ENCODE measurements at regions not wholly inside any gene's neighbourhood (a gene's known extent, or its start where the extent isn't known, plus 50 kb on each side); places are given as distances from the start of the nearest gene placed in this dataset.

DNA sequence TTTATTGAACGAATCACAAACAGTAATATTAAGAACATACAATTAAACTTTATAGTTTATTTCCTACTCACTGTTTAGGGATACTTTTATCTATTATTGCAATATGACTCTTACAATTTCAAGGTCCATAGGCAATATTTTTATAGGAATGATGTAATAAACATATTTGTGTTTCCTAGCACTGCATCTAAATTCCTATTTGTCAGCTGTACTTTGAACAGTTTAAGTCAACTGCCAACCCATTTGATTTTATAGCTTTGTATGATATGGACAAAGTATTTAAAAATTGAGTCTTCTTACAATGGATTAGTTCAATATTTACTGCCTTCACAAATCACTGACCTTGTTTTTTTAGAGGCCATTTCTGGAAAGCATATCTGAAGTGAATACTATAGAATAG lies 199.3 kb downstream of the PCDH7 start:
- TF ChIP-seq, protein P1, sequence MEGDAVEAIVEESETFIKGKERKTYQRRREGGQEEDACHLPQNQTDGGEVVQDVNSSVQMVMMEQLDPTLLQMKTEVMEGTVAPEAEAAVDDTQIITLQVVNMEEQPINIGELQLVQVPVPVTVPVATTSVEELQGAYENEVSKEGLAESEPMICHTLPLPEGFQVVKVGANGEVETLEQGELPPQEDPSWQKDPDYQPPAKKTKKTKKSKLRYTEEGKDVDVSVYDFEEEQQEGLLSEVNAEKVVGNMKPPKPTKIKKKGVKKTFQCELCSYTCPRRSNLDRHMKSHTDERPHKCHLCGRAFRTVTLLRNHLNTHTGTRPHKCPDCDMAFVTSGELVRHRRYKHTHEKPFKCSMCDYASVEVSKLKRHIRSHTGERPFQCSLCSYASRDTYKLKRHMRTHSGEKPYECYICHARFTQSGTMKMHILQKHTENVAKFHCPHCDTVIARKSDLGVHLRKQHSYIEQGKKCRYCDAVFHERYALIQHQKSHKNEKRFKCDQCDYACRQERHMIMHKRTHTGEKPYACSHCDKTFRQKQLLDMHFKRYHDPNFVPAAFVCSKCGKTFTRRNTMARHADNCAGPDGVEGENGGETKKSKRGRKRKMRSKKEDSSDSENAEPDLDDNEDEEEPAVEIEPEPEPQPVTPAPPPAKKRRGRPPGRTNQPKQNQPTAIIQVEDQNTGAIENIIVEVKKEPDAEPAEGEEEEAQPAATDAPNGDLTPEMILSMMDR (IDR thresholded peaks at IDR 0.05; ENCODE audit: poor library complexity), result no peak
- no peak for TF ChIP-seq EZH2 (IDR thresholded peaks at IDR 0.05; ENCODE audit: borderline replicate concordance)
